ENCODE measurements at regions not wholly inside any gene's neighbourhood (a gene's known extent, or its start where the extent isn't known, plus 50 kb on each side); places are given as distances from the start of the nearest gene placed in this dataset.

DNA sequence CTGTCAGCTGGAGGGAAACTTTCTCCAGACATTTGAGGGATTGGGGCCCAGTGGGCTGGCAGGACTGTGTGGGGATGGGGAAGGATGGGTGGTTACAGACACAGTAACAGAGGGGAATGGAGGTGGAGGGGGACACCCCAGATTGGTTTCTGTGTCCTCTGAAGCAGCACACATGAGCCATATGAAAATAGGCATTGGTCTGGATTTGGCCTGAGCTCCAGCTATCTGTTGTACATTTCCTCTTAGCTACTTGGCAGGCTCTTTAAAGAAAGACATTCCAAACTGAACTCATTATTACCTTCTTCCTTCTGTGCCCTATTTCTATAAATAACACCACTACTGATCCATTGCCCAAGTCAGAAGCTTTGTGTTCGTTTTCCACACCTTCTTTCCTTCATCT lies 72.0 kb upstream of the PRL start:
- TF ChIP-seq CTCF (IDR thresholded peaks at IDR 0.05) (no peak), JUN (CRISPR knock-in tag; IDR thresholded peaks at IDR 0.05) (no peak), CREB1 (CRISPR knock-in tag; IDR thresholded peaks at IDR 0.05) (no peak), GABPB1 (CRISPR knock-in tag; IDR thresholded peaks at IDR 0.05) (no peak), ZSCAN18 (CRISPR knock-in tag; IDR thresholded peaks at IDR 0.05) (no peak)
